SK-N-SH treated with all-trans-retinoic acid at 6 μM for 48 hours (cell line): ENCODE measurements at regions not wholly inside any gene's neighbourhood (a gene's known extent, or its start where the extent isn't known, plus 50 kb on each side); places are given as distances from the start of the nearest gene placed in this dataset.

Experiments used
- ATAC-seq: fragments of 200-7000 bp; cut with Tn5 transposase; 3 replicates; pipeline ENCODE4 v1.9.1; 2020; ENCODE audit warnings: mild to moderate bottlenecking, moderate library complexity
- BACH2 ChIP-seq: fragments of 250-450 bp; sonication (Bioruptor Pico); IDR thresholded peaks from 2 replicates; pipeline ENCODE4 v1.9.0; 2021; ENCODE audit warnings: mild to moderate bottlenecking, borderline replicate concordance
- CREB5 ChIP-seq: fragments of 250-450 bp; sonication (Bioruptor Pico); IDR thresholded peaks from 2 replicates; pipeline ENCODE4 v1.5.1; 2020; ENCODE audit warnings: low read depth, mild to moderate bottlenecking, moderate library complexity
- CSRNP3 ChIP-seq: fragments of 250-450 bp; sonication (Bioruptor Pico); IDR thresholded peaks from 2 replicates; pipeline ENCODE4 v1.5.1; 2021; ENCODE audit warnings: mild to moderate bottlenecking, moderate library complexity
- GLIS3 ChIP-seq: fragments of 250-450 bp; sonication (Bioruptor Pico); IDR thresholded peaks from 2 replicates; pipeline ENCODE4 v1.5.0; 2020; ENCODE audit warnings: mild to moderate bottlenecking, moderate library complexity
- OSR1 ChIP-seq: fragments of 250-450 bp; sonication (Bioruptor Pico); IDR thresholded peaks from 2 replicates; pipeline ENCODE4 v1.8.0; 2022; ENCODE audit warnings: moderate library complexity, mild to moderate bottlenecking, inconsistent platforms
- POU6F1 ChIP-seq: fragments of 250-450 bp; sonication (Bioruptor Pico); IDR thresholded peaks from 2 replicates; pipeline ENCODE4 v1.8.0; 2021; ENCODE audit warnings: low read depth, mild to moderate bottlenecking, moderate library complexity, borderline replicate concordance
- PPARA ChIP-seq: fragments of 250-450 bp; sonication (Bioruptor Pico); IDR thresholded peaks from 2 replicates; pipeline ENCODE4 v1.5.0; 2020; ENCODE audit warnings: mild to moderate bottlenecking, borderline replicate concordance
- RARB ChIP-seq: fragments of 250-450 bp; sonication (Bioruptor Pico); IDR thresholded peaks from 2 replicates; pipeline ENCODE4 v1.8.0; 2021; ENCODE audit warnings: mild to moderate bottlenecking, moderate library complexity
- SNAI2 ChIP-seq: fragments of 250-450 bp; sonication (Bioruptor Pico); IDR thresholded peaks from 2 replicates; pipeline ENCODE4 v1.5.0; 2020; ENCODE audit warnings: mild to moderate bottlenecking, moderate library complexity
- TCF4 ChIP-seq: fragments of 250-450 bp; sonication (Bioruptor Pico); IDR thresholded peaks from 2 replicates; pipeline ENCODE4 v1.8.0; 2021; ENCODE audit warnings: mild to moderate bottlenecking, moderate library complexity, borderline replicate concordance
- TOX ChIP-seq: fragments of 250-450 bp; sonication (Bioruptor Pico); IDR thresholded peaks from 2 replicates; pipeline ENCODE4 v1.8.0; 2021; ENCODE audit warnings: mild to moderate bottlenecking, moderate library complexity, borderline replicate concordance
- TSHZ2 ChIP-seq: fragments of 250-450 bp; sonication (Bioruptor Pico); IDR thresholded peaks from 2 replicates; pipeline ENCODE4 v1.5.0; 2020; ENCODE audit warnings: mild to moderate bottlenecking, moderate library complexity
- ZC3H10 ChIP-seq: fragments of 250-450 bp; sonication (Bioruptor Pico); IDR thresholded peaks from 2 replicates; pipeline ENCODE4 v1.5.1; 2021; ENCODE audit warnings: mild to moderate bottlenecking, moderate library complexity
- ZFP3 ChIP-seq: fragments of 250-450 bp; sonication (Bioruptor Pico); IDR thresholded peaks from 2 replicates; pipeline ENCODE4 v1.5.0; 2020; ENCODE audit warnings: mild to moderate bottlenecking, moderate library complexity
- ZFP30 ChIP-seq: fragments of 450-650 bp; formaldehyde crosslinking; IDR thresholded peaks from 2 replicates; pipeline ENCODE4 v1.5.0; 2022; ENCODE audit warnings: mild to moderate bottlenecking, moderate library complexity
- ZNF70 ChIP-seq: fragments of 450-650 bp; formaldehyde crosslinking; IDR thresholded peaks from 2 replicates; pipeline ENCODE4 v1.5.0; 2020; ENCODE audit warnings: mild to moderate bottlenecking, moderate library complexity

- ATAC-seq = no peak
- TF ChIP-seq SNAI2 (CRISPR knock-in tag) (no peak), CREB5 (no peak), ZFP30 (CRISPR knock-in tag) (no peak), TCF4 (CRISPR knock-in tag) (no peak), GLIS3 (CRISPR knock-in tag) (no peak)
These were observed 1252.9 kb upstream of the TMEM132C start for GRCh38 chr12:127014079-127014478.

GRCh38 chr12:127024791-127025190 lies 1242.2 kb upstream of the TMEM132C start:
- TF ChIP-seq BACH2 (CRISPR knock-in tag) (no peak), ZNF70 (CRISPR knock-in tag) (no peak), ZFP3 (CRISPR knock-in tag) (no peak)
- no peak for ATAC-seq

GRCh38 chr12:127025545-127025944 lies 1241.4 kb upstream of the TMEM132C start:
- no peak for ATAC-seq
- TF ChIP-seq GLIS3 (CRISPR knock-in tag) = no peak
- TF ChIP-seq TOX (CRISPR knock-in tag) = no peak
- no peak for TF ChIP-seq ZNF70 (CRISPR knock-in tag)
- TF ChIP-seq POU6F1 = no peak
- no peak for TF ChIP-seq SNAI2 (CRISPR knock-in tag)
- no peak for TF ChIP-seq RARB (CRISPR knock-in tag)
- TF ChIP-seq ZC3H10 = no peak
- TF ChIP-seq, all 23 proteins: peak for 0

GRCh38 chr12:127035011-127035879 lies 1231.7 kb upstream of the TMEM132C start:
- no peak for ATAC-seq
- TF ChIP-seq BACH2 (CRISPR knock-in tag) (no peak), TCF4 (CRISPR knock-in tag) (no peak), OSR1 (CRISPR knock-in tag) (no peak), POU6F1 (no peak)

- ATAC-seq = no peak
- no peak for TF ChIP-seq CSRNP3 (CRISPR knock-in tag)
- TF ChIP-seq TSHZ2 (CRISPR knock-in tag) = no peak
- TF ChIP-seq ZFP30 (CRISPR knock-in tag) = no peak
- no peak for TF ChIP-seq RARB (CRISPR knock-in tag)
- no peak for TF ChIP-seq GLIS3 (CRISPR knock-in tag)
- no peak for TF ChIP-seq PPARA
- TF ChIP-seq TOX (CRISPR knock-in tag) = no peak
- TF ChIP-seq OSR1 (CRISPR knock-in tag) = no peak
- TF ChIP-seq ZC3H10 = no peak
These were observed 1228.8 kb upstream of the TMEM132C start for GRCh38 chr12:127038152-127038551.
